SK-N-SH (cell line): ENCODE measurements at regions not wholly inside any gene's neighbourhood (a gene's known extent, or its start where the extent isn't known, plus 50 kb on each side); places are given as distances from the start of the nearest gene placed in this dataset.

Experiments
- CHD2 ChIP-seq: fragments of 150-350 bp; IDR thresholded peaks from 2 replicates; pipeline ENCODE4 v1.6.1; 2018; ENCODE audit warnings: low read length; ENCODE audit not compliant: partially characterized antibody
- CTCF ChIP-seq: fragments of 200-600 bp; sonication (generic); IDR thresholded peaks from 2 replicates; pipeline ENCODE4 v1.6.1; 2017; ENCODE audit warnings: antibody characterized with exemption, mild to moderate bottlenecking, moderate library complexity
- SIN3A ChIP-seq: IDR thresholded peaks from 2 replicates; pipeline ENCODE4 v1.6.1; 2012; ENCODE audit warnings: low read depth, mild to moderate bottlenecking, low read length, moderate library complexity, borderline replicate concordance

GRCh38 chr11:103661991-103662390 lies 374.4 kb upstream of the DDI1 start:
- TF ChIP-seq CTCF, result no peak
- TF ChIP-seq SIN3A, result no peak
- TF ChIP-seq CHD2, result no peak
